Esophagus (tissue), 2 donors: ENCODE measurements at regions not wholly inside any gene's neighbourhood (a gene's known extent, or its start where the extent isn't known, plus 50 kb on each side); places are given as distances from the start of the nearest gene placed in this dataset.
A peak's percentile ranks its signal among the peaks of the same experiment; 100 is the strongest.

Source experiments
- H3K27ac ChIP-seq, 2 donors: one replicate each; pipeline ENCODE4 v1.5.1; 2013; ENCODE audit warnings: low read depth in 2 of 2, mild to moderate bottlenecking in 2 of 2, inconsistent platforms in 1 of 2, low read length in 1 of 2, moderate library complexity in 1 of 2
- H3K27me3 ChIP-seq, 2 donors: one replicate each; pipeline ENCODE4 v1.6.1; 2013; ENCODE audit warnings: low read length in 2 of 2, control low read depth in 1 of 2, mild to moderate bottlenecking in 1 of 2; ENCODE audit not compliant: insufficient read depth in 2 of 2, control insufficient read depth in 1 of 2
- H3K36me3 ChIP-seq, 2 donors: one replicate each; pipeline ENCODE4 v1.6.1; 2013; ENCODE audit warnings: low read length in 1 of 2; ENCODE audit not compliant: control insufficient read depth in 2 of 2, insufficient read depth in 2 of 2
- H3K4me1 ChIP-seq, 2 donors: one replicate each; pipeline ENCODE4 v1.6.1; 2013; ENCODE audit warnings: low read length in 1 of 2; ENCODE audit not compliant: control insufficient read depth in 2 of 2, insufficient read depth in 2 of 2
- H3K4me3 ChIP-seq, 2 donors: one replicate each; pipeline ENCODE4 v1.5.1; 2013; ENCODE audit warnings: low read length in 2 of 2, mild to moderate bottlenecking in 2 of 2, low read depth in 1 of 2, moderate library complexity in 1 of 2
- H3K9me3 ChIP-seq, 2 donors: one replicate each; pipeline ENCODE4 v1.6.1; 2013; ENCODE audit warnings: mild to moderate bottlenecking in 2 of 2, low read depth in 1 of 2, low read length in 1 of 2, moderate library complexity in 1 of 2; ENCODE audit not compliant: control insufficient read depth in 2 of 2, insufficient read depth in 1 of 2
- WGBS, 2 donors: extraction: QIAGEN DNeasy Blood & Tissue Kit; methylation state at CpG; one replicate each; pipeline ENCODE4 v1.1.7; 2013; 5-methylcytosine and 5-hydroxymethylcytosine counted together
- donor health status: healthy with polysubstance abuse.
- donor health status: Bipolar disorder and iron deficiency.

DNA sequence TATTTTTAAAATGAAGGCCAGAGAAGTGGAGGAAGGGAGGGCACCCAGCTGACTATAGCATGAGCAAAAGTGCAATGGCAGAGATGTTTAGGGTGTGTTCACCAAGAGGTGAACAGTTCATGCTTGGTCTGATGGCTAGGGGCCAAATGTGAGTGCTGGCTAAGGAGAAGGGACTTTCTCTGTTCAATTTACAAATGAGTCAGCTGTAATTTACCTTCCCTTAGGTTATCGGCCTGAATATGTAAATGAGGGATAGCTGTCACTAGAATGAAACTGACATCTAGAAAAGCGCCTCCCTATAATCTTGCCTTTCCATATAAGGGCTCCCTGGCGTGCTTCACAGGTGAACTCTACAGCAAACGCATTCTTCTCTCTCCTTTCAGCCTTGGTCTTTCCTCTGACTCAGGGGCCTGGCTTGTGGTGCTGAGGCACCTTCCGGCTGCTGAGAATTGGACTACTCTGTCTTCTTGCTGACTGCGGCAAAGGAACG, 114.7 kb upstream of the BACH2 start:
- no peaks in the 10 kb centered on the region for H3K9me3 ChIP-seq
- H3K27ac ChIP-seq = peak overlapping the region in 1 of 2 donors; percentile 11
- no peaks in the 10 kb centered on the region for H3K36me3 ChIP-seq
- H3K4me1 ChIP-seq = peaks cover 0 to 3% of the 10 kb centered on the region in 2 donors
- H3K27me3 ChIP-seq = no peaks in the 10 kb centered on the region
- H3K4me3 ChIP-seq = no peak overlapping the region
- 48 to 55% methylated on average over 7 of the region's 7 CpGs for WGBS, 2 donors

DNA sequence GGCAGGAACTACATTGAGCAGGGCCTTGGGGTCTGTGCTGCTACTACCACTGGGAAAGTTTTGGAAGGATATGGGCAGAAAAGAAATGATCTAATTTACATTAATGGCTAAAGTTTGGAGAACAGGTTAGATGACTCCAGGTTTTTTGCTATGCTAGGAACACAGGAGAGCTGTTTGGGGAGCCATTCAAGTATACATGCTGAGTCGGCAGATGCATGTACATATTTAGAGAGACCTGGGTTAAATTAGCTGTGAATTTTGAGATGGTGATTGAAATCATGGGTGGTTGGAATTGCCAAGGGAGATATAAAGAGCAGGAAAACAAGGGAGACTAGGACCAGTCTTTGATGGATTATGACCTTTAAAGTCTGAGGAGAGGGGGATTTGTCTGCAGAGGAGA, 113.1 kb upstream of the BACH2 start:
- H3K4me3 ChIP-seq = no peak overlapping the region
- no peaks in the 10 kb centered on the region for H3K36me3 ChIP-seq
- H3K9me3 ChIP-seq = no peaks in the 10 kb centered on the region
- H3K27me3 ChIP-seq = no peaks in the 10 kb centered on the region
- H3K4me1 ChIP-seq = peaks cover 0 to 3% of the 10 kb centered on the region in 2 donors
- 44 to 85% methylated on average over 1 of the region's 1 CpG for WGBS, 2 donors
- no peak overlapping the region for H3K27ac ChIP-seq

DNA sequence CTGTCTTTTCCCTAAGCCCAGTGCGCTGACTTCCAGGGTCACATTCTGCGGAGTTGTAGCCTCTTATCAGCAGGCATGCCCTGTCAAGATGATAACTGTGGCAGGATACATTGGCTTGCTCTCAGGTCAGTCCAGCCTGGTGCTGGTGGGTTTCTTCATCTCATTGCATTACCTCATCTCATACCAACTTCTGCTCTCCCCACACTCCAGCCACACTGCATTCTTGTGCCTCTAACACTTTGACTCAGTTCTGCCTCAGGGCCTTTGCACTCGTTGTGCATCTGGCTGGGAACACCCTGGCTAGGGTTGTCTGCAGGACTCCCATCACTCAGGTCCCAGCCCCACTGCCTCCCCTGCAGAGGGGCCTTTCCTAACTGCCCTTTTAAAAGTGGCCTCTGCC, 110.3 kb upstream of the BACH2 start:
- no peaks in the 10 kb centered on the region for H3K27me3 ChIP-seq
- no peaks in the 10 kb centered on the region for H3K4me1 ChIP-seq
- WGBS, 2 donors = 72 to 76% methylated on average over 3 of the region's 3 CpGs
- H3K36me3 ChIP-seq = no peaks in the 10 kb centered on the region
- no peak overlapping the region for H3K4me3 ChIP-seq
- no peak overlapping the region for H3K27ac ChIP-seq
- no peaks in the 10 kb centered on the region for H3K9me3 ChIP-seq

DNA sequence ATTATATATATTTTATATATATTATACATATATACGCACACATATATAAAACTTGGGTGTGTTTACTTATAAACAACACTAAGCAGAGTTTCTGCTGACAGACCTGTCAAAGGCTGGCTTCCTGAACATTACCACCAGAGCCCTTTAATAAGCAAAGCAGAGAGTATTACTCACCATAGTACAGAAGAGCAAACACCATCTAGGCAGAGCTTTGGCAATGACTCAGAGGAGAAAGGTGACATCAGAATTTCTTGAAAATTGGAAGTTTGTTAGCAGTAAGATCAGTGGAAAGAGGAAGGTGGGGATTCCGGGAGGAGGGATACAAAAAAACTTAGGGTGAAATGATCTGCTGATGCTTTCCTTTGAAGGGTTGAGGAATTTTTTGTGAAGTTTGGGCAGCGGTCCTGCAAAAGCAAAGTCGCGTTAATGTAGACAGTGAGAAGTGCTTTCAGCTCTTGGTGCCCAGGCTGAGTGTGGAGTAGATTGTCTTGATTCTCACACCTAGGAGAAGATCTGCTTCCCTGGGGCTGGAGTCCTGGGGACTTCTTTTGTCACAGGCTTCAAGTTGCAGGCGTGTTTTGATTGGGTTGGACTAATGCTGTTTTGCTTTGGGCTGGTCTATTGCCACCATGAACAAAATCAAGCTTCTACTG, 109.6 kb upstream of the BACH2 start:
- Histone ChIP-seq H3K4me1 (no peaks in the 10 kb centered on the region), H3K36me3 (no peaks in the 10 kb centered on the region), H3K27me3 (no peaks in the 10 kb centered on the region), H3K4me3 (no peak overlapping the region), H3K9me3 (no peaks in the 10 kb centered on the region), H3K27ac (no peak overlapping the region)
- 81 to 87% methylated on average over 6 of the region's 6 CpGs for WGBS, 2 donors

DNA sequence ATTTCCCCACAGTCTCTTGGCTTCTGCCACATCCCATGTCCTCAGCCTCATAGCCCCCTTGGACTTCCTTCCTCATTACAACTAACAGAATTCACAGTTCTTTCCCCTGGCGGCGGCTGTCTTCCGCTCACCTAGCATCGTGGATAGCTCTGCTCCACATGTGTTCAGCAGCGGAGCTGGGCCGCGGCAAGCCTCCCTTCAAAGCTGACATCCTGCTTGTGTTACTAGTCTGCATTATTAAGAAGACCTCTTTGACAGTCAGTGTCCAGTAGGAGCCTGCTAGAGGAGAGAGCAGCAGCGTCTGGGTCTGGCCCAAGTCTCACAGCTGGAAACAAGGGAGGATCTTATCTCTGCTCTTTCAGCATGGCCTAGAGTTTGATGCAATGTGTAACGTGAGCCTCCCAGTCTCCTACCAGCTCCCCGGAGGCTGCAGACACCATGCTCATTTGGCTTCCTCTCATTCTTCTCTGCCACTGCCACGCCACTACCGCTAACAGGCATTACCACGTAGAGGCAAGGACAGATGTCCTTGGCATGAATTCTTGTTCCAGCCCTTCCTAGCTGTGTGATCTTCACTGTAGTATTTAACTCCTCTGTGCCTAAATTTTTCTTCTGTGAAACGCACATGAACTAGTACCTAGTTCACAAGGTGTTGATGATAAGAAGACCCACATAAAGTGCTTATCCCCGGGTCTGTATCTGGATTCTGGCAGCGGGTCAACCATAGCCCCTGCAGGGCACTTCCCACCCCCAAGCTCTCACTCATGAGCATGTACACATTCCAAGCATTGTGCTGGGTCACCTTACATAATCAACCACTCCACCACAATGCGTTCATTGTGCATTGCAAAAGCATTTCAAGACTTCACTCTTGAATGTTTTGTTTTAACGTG, 107.1 kb upstream of the BACH2 start:
- H3K27ac ChIP-seq = no peak overlapping the region
- H3K4me3 ChIP-seq = no peak overlapping the region
- 55 to 67% methylated on average over 18 of the region's 18 CpGs for WGBS, 2 donors

DNA sequence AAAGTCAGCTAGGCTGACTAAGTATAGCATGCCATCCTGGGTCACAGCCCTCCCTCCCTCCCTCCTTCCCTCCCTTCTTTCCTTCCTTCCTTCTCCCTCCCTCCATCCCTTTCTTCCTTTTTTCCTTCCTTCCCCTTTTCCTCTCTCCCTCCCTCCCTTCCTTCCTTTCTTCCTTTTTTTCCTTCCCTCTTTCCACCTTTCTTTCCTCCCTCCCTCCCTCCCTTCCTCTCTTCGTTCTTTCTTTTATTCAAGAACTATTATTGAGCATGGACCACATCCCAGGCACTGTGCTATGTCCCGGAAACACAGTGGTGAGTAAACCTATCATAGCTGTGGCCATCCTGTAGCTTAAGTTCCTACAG, 106.2 kb upstream of the BACH2 start:
- Histone ChIP-seq H3K36me3 (no peaks in the 10 kb centered on the region), H3K4me1 (peaks cover 0 to 2% of the 10 kb centered on the region in 2 donors), H3K9me3 (no peaks in the 10 kb centered on the region), H3K27ac (no peak overlapping the region), H3K27me3 (no peaks in the 10 kb centered on the region), H3K4me3 (no peak overlapping the region)
- WGBS, 2 donors = 89 to 93% methylated on average over 2 of the region's 2 CpGs

More for the DNA sequence above, 107.1 kb upstream of the BACH2 start:
- peaks cover 0 to 2% of the 10 kb centered on the region in 2 donors for H3K4me1 ChIP-seq
- no peaks in the 10 kb centered on the region for H3K9me3 ChIP-seq
- H3K36me3 ChIP-seq = no peaks in the 10 kb centered on the region
- H3K27me3 ChIP-seq = no peaks in the 10 kb centered on the region

DNA sequence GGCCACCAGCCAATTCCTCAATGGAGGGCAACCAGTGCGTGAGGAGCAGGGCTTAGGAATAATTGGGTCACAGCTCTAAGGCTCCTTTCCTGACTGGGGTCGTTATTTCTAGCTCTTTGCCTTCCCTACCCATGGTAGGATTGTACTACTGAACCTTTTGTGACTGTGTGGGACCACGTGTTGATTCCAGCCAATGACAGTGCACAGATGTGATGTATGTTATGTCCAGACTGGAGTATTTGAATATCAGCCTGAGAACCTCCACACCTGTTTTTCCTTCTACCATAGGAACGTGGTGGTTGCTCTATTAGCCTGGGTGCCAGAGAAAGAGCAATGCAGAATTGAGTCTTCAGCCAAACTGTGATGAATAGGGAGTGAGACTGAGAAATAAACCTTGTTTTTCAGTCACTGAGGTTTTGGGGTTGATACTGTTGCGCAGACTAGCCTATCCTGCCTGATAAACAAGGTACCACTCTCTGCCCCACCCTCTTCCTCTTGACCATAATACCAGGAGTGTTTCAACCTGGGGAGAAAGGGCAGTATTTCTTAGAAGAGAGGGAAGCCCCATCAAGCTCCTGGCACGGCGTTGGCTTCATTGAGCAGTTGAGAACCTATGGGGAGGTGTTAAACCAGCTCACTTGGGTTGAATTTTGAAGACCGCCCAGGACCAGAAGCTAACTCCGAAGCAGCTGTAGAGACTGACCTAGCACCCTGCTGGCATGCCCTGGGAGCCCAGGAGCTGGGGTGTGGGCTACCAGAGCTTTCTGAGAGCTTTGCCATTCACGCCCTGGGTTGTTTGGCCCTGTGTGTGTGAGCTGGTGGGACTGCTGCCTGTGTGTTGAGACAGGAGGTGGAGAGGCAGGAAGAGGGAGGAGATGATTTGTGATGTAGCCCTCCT, 105.5 kb upstream of the BACH2 start:
- no peak overlapping the region for H3K4me3 ChIP-seq
- no peaks in the 10 kb centered on the region for H3K36me3 ChIP-seq
- 64 to 78% methylated on average over 10 of the region's 10 CpGs for WGBS, 2 donors
- no peaks in the 10 kb centered on the region for H3K9me3 ChIP-seq
- H3K27me3 ChIP-seq = no peaks in the 10 kb centered on the region
- H3K27ac ChIP-seq = no peak overlapping the region
- H3K4me1 ChIP-seq = peaks cover 0 to 2% of the 10 kb centered on the region in 2 donors

DNA sequence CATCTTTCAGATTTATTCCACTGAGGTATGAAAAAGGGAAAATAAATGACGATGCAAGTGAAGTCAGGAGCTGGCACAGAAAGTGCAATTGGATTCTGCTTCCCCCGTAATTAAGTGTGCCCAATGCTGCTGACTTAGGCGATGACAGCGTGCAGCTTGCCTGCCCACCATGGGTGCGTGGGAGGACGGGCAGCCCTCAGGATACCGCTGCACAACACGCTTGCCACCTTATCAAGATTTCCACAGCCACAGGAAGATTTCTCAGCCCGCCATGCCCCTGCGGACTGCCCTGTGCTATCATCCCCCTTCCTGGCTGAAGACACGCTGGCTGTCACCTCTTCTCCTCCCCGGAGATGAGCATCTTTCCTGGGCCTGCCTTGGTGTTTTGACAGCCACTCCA, 103.3 kb upstream of the BACH2 start:
- WGBS, 2 donors = 79 to 87% methylated on average over 12 of the region's 12 CpGs
- Histone ChIP-seq H3K4me3 (no peak overlapping the region), H3K9me3 (no peaks in the 10 kb centered on the region), H3K36me3 (no peaks in the 10 kb centered on the region), H3K27me3 (no peaks in the 10 kb centered on the region), H3K27ac (no peak overlapping the region), H3K4me1 (peaks cover 0 to 2% of the 10 kb centered on the region in 2 donors)

DNA sequence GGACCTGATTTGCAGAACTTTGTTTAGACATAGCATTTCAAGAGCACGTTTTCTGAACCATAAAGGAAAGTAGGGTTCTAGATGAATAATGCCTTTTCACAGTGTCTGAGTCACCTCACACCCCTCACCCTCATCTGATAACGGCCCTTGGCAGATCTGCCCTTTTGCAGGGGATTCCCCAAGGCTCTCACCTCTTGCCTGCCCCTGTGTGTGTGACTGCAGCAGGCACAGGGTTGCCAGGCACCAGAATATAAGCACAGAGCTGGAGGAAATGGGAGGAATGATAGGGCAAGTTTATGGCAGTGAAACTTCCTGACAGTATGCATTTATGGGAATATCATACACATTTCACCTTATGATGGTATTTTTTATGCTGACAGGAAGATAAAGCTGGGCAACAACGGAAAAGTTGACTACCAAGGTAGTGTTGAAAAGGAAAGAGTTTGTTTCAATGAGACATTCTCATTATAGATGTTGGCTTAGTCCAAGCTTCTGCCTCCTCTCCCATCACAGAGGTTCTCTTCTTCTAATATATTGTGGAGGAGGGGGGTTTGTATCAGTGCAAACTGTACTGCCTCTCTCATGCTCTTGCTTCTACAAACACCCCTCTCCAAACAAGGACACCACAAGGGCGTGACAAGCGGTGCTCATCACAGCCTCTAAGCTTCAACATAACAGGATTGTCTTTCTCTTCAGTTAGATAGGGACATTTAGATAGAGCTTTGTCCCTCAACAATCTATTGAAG, 101.5 kb upstream of the BACH2 start:
- Histone ChIP-seq H3K9me3 (no peaks in the 10 kb centered on the region), H3K27me3 (no peaks in the 10 kb centered on the region), H3K4me1 (peaks cover 0 to 2% of the 10 kb centered on the region in 2 donors), H3K4me3 (no peak overlapping the region), H3K36me3 (no peaks in the 10 kb centered on the region), H3K27ac (no peak overlapping the region)
- WGBS, 2 donors = 49 to 56% methylated on average over 5 of the region's 5 CpGs
